ENCODE measurements at regions not wholly inside any gene's neighbourhood (a gene's known extent, or its start where the extent isn't known, plus 50 kb on each side); places are given as distances from the start of the nearest gene placed in this dataset.
"Not testable (repeated sequence)": the region's sequence is repeated elsewhere in the genome, so short reads cannot be mapped to it uniquely, and the experiment has no call there.

GRCh38 chr15:38002883-38003477 lies 68.5 kb downstream of the TMCO5A start:
- DNase-seq: peak; percentile 77

- DNase-seq: no peak
These were observed 69.9 kb downstream of the TMCO5A start for GRCh38 chr15:38004218-38004861.

GRCh38 chr15:38005953-38006808 lies 71.7 kb downstream of the TMCO5A start:
- no peak for DNase-seq

GRCh38 chr15:38010395-38010794 lies 76.0 kb downstream of the TMCO5A start:
- DNase-seq: peak; percentile 69

GRCh38 chr15:38012894-38013293 lies 78.5 kb downstream of the TMCO5A start:
- DNase-seq: no peak

GRCh38 chr15:38017721-38018120 lies 83.3 kb downstream of the TMCO5A start:
- no peak for DNase-seq

GRCh38 chr15:38019066-38019465 lies 84.6 kb downstream of the TMCO5A start:
- no peak for DNase-seq

GRCh38 chr15:38021259-38021658 lies 86.8 kb downstream of the TMCO5A start:
- no peak for DNase-seq

- peak; percentile 9 for DNase-seq
These were observed 90.1 kb downstream of the TMCO5A start for GRCh38 chr15:38024293-38025091.

GRCh38 chr15:38025656-38026055 lies 91.2 kb downstream of the TMCO5A start:
- not testable (repeated sequence) for DNase-seq

GRCh38 chr15:38028869-38029268 lies 94.4 kb downstream of the TMCO5A start:
- DNase-seq: peak; percentile 36

GRCh38 chr15:38029736-38030135 lies 95.3 kb downstream of the TMCO5A start:
- DNase-seq: peak; percentile 48

GRCh38 chr15:38030609-38031008 lies 96.2 kb downstream of the TMCO5A start:
- DNase-seq: no peak

GRCh38 chr15:38035701-38036100 lies 101.3 kb downstream of the TMCO5A start:
- no peak for DNase-seq

GRCh38 chr15:38036790-38037338 lies 102.4 kb downstream of the TMCO5A start:
- no peak for DNase-seq

- peak; percentile 90 for DNase-seq
These were observed 104.4 kb downstream of the TMCO5A start for GRCh38 chr15:38038659-38039442.

- DNase-seq: peak; percentile 43
These were observed 106.2 kb downstream of the TMCO5A start for GRCh38 chr15:38040615-38041014.

GRCh38 chr15:38041576-38041975 lies 107.1 kb downstream of the TMCO5A start:
- peak; percentile 74 for DNase-seq

GRCh38 chr15:38042211-38042610 lies 107.8 kb downstream of the TMCO5A start:
- DNase-seq: peak; percentile 37

- no peak for DNase-seq
These were observed 108.4 kb downstream of the TMCO5A start for GRCh38 chr15:38042707-38043445.
